Muscle of leg (tissue), 3 donors: ENCODE measurements at regions not wholly inside any gene's neighbourhood (a gene's known extent, or its start where the extent isn't known, plus 50 kb on each side); places are given as distances from the start of the nearest gene placed in this dataset.

Source experiments
- DNase-seq: peaks from one replicate; pipeline ENCODE4 v3.0.0; 2013
- H3K27ac ChIP-seq: one replicate; pipeline ENCODE4 v1.5.1; 2013; ENCODE audit warnings: mild to moderate bottlenecking, low read length, control low read depth
- H3K27me3 ChIP-seq: one replicate; pipeline ENCODE4 v1.6.1; 2013; ENCODE audit warnings: low read length; ENCODE audit not compliant: control insufficient read depth, insufficient read depth
- H3K36me3 ChIP-seq: one replicate; pipeline ENCODE4 v1.6.1; 2013; ENCODE audit warnings: low read length; ENCODE audit not compliant: control insufficient read depth, insufficient read depth
- H3K4me1 ChIP-seq: one replicate; pipeline ENCODE4 v1.6.1; 2013; ENCODE audit warnings: low read length; ENCODE audit not compliant: control insufficient read depth, insufficient read depth
- H3K4me3 ChIP-seq: one replicate; pipeline ENCODE4 v1.5.1; 2013; ENCODE audit warnings: low read length, control low read depth
- H3K9me3 ChIP-seq: replicated peaks from 2 replicates; pipeline ENCODE4 v1.6.1; 2013; ENCODE audit warnings: low read depth, low read length; ENCODE audit not compliant: control insufficient read depth
- WGBS: methylation state at CpG from one replicate; pipeline ENCODE4 v1.1.5; 2013; ENCODE audit warnings: missing lambda C conversion rate; ENCODE audit not compliant: insufficient coverage; 5-methylcytosine and 5-hydroxymethylcytosine counted together

DNA sequence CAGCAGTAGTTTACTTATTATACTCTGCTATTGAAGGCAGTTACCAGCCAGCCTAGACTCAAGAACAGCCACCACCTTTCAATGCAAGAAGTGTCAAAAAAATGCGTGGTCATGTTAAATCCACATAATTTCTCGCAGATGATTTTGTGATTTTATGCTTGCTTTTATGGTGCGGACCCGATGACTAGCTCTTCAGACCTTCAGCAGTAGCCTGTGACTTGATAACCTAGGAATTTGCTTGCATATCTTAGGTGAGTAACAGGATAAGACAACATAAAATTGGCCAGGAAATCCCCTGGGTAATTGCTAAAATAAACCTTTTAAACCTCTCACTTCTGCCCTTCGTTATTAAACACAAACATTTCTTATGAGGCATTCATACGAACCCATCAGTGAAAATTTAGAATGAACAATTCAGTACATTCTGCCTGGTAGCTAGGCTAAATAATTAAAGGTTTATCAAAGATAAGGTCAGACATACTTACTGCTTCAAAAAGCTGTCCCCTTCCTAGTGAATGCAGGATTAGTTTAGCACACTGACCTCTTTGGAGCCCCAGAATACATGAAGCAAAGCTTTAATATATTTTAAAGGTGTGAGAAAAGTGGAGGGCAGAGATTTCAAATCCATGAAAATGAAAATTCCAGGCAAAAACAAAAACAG is 798.8 kb downstream of the OTOL1 start:
- DNase-seq: no peak
- no peak overlapping the region for H3K4me3 ChIP-seq
- H3K9me3 ChIP-seq: no peaks in the 10 kb centered on the region
- H3K27me3 ChIP-seq: no peaks in the 10 kb centered on the region
- H3K27ac ChIP-seq: no peak overlapping the region
- WGBS: 73% methylated on average over 4 of the region's 6 CpGs
- no peaks in the 10 kb centered on the region for H3K4me1 ChIP-seq
- no peaks in the 10 kb centered on the region for H3K36me3 ChIP-seq

GRCh38 chr3:162302983-162303624 is 806.5 kb downstream of the OTOL1 start:
- no peak overlapping the region for H3K4me3 ChIP-seq
- no peaks in the 10 kb centered on the region for H3K9me3 ChIP-seq
- no peaks in the 10 kb centered on the region for H3K36me3 ChIP-seq
- 80% methylated on average over 2 of the region's 5 CpGs for WGBS
- no peak overlapping the region for H3K27ac ChIP-seq
- DNase-seq: no peak
- no peaks in the 10 kb centered on the region for H3K27me3 ChIP-seq
- H3K4me1 ChIP-seq: no peaks in the 10 kb centered on the region

GRCh38 chr3:162317046-162317445 is 820.4 kb downstream of the OTOL1 start:
- H3K36me3 ChIP-seq: no peaks in the 10 kb centered on the region
- WGBS: 100% methylated on average over 1 of the region's 2 CpGs
- H3K9me3 ChIP-seq: peaks cover 3% of the 10 kb centered on the region
- no peak overlapping the region for H3K4me3 ChIP-seq
- no peak for DNase-seq
- no peaks in the 10 kb centered on the region for H3K27me3 ChIP-seq
- no peaks in the 10 kb centered on the region for H3K4me1 ChIP-seq
- H3K27ac ChIP-seq: no peak overlapping the region

DNA sequence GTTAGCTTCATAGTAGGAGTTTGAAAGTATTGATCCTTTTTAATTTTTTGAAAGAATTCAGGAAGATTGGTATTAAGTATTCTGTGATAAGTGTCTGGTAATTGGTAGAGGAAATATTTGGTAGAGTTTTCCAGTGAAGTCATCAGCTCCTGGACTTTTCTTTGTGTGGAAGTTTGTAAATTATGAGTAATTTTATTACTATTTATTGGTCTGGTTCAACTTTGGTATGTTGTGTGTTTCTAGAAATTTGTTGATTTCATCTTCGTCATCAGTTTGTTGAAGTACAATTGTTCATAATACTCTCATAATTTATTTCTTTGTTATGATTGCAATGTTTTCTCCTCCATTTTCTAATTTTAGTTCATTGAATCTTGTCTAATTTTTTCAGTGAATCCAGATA is 832.0 kb downstream of the OTOL1 start:
- no peak for DNase-seq
- no CpG with 5 or more reads among the region's 1 CpG for WGBS
- Histone ChIP-seq H3K9me3 (no peaks in the 10 kb centered on the region), H3K4me3 (no peak overlapping the region), H3K36me3 (no peaks in the 10 kb centered on the region), H3K27ac (no peak overlapping the region), H3K27me3 (no peaks in the 10 kb centered on the region), H3K4me1 (no peaks in the 10 kb centered on the region)

DNA sequence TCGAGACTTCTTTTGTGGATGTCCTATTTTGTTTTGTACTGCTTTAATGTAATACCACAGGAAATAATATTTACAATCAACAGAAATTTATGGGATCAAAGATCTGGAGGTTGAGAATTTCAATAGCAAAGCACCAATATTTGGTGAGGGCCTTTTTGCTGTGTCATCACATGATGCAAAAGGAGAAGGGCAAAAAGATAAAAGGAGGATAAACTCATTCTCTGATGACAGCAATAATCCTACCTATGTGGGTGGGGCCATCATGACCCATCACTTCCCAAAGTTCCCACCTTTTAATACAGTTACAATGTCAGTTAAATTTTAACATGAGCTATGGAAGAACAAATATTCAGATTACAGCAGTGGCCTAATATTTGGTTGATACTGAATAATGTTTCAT is 832.9 kb downstream of the OTOL1 start:
- no CpG with 5 or more reads among the region's 1 CpG for WGBS
- Histone ChIP-seq H3K4me3 (no peak overlapping the region), H3K27me3 (no peaks in the 10 kb centered on the region), H3K9me3 (peaks cover 3% of the 10 kb centered on the region), H3K4me1 (no peaks in the 10 kb centered on the region), H3K27ac (no peak overlapping the region), H3K36me3 (no peaks in the 10 kb centered on the region)
- DNase-seq: no peak

DNA sequence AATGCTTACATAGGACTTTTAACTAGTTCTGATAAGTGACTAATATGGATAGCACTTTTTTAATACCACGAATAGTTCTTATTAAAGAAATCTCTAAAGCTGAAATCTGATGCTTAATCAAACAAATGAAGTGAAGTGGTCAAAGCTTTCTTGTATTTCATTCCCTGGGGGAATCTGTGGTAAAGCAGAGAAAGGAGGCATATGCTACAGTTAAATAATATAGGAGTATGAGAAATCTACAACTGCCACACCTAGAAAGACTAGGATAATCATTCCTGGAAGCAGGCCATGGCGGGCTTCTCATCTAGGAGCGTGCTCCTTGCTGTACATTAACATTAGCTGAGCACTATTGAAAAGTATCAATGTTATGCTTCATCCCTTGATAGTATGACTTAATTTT is 835.7 kb downstream of the OTOL1 start:
- H3K27ac ChIP-seq: no peak overlapping the region
- no peaks in the 10 kb centered on the region for H3K36me3 ChIP-seq
- no peaks in the 10 kb centered on the region for H3K4me1 ChIP-seq
- no peak for DNase-seq
- no peak overlapping the region for H3K4me3 ChIP-seq
- peaks cover 5% of the 10 kb centered on the region for H3K9me3 ChIP-seq
- no CpG with 5 or more reads among the region's 3 CpGs for WGBS
- no peaks in the 10 kb centered on the region for H3K27me3 ChIP-seq

- H3K4me1 ChIP-seq: no peaks in the 10 kb centered on the region
- H3K9me3 ChIP-seq: peaks cover 5% of the 10 kb centered on the region
- H3K27ac ChIP-seq: no peak overlapping the region
- no peaks in the 10 kb centered on the region for H3K36me3 ChIP-seq
- 73% methylated on average over 3 of the region's 3 CpGs for whole genome bisulfite sequencing
- no peak overlapping the region for H3K4me3 ChIP-seq
- DNase-seq: no peak
- H3K27me3 ChIP-seq: no peaks in the 10 kb centered on the region
Measured at GRCh38 chr3:162334537-162334936, 837.9 kb downstream of the OTOL1 start.

DNA sequence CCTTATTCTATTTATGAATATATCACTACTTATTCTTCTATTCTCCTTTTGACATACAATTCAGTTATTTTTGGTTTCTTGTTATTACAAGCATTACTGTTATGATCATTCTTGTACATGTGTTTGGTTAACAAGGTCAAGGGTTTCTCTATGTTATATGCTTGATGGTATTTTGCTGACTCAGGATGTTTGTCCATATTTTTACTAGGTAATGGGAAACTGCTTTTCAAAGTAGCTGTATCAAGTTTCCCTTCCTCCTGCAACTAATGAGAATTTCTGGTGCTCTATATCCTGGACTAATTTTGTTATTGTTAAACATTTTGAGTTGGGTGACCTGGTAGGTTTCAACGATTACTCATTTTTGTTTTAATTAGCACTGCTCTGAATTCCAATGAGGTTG is 841.0 kb downstream of the OTOL1 start:
- Histone ChIP-seq H3K27me3 (no peaks in the 10 kb centered on the region), H3K36me3 (no peaks in the 10 kb centered on the region), H3K4me1 (no peaks in the 10 kb centered on the region), H3K4me3 (no peak overlapping the region), H3K27ac (no peak overlapping the region), H3K9me3 (peaks cover 5% of the 10 kb centered on the region)
- peak; percentile 2 for DNase-seq
- no CpG with 5 or more reads among the region's 1 CpG for WGBS

DNA sequence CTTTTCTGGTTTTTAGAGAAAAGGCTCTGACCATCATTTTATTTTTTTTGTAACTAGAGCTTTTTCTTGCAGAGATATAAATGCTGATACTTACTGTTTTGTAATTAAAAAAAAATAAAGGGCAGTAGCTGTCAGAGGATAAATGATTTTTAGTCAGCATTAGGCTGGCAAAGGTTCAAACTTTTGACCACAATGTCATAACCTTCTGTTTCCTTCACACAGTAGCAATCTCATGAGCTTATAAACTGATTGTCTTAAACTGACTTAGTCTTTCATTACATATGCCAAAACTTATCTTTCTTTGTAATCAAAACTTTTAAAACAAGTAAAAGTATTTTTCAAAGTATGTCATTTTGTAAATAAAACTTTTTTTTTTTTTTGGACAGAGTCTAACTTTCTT is 841.9 kb downstream of the OTOL1 start:
- Histone ChIP-seq H3K27me3 (no peaks in the 10 kb centered on the region), H3K27ac (no peak overlapping the region), H3K4me1 (no peaks in the 10 kb centered on the region), H3K36me3 (no peaks in the 10 kb centered on the region), H3K9me3 (peaks cover 5% of the 10 kb centered on the region), H3K4me3 (no peak overlapping the region)
- DNase-seq: no peak

DNA sequence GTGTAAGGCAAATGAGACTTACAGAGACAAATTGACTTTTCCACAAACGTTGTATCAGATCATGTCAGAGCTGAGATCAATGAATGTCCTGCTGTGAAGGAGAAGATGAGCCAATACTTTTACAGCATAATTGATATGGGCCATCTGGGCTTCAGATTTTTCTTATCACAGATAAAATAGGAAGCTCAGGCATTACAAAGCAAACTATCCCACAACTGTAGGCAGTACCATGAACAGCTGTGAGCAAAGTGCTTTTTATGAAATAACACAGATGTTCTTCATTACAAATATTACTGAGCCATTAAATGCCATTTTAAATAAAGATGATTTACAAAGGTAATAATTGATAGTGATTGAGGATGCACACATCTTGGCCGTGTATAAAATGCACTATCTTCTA is 852.3 kb downstream of the OTOL1 start:
- no peak overlapping the region for H3K27ac ChIP-seq
- no peaks in the 10 kb centered on the region for H3K4me1 ChIP-seq
- no CpG with 5 or more reads among the region's 2 CpGs for WGBS
- no peaks in the 10 kb centered on the region for H3K27me3 ChIP-seq
- no peak for DNase-seq
- H3K36me3 ChIP-seq: no peaks in the 10 kb centered on the region
- H3K4me3 ChIP-seq: no peak overlapping the region
- no peaks in the 10 kb centered on the region for H3K9me3 ChIP-seq

- no peaks in the 10 kb centered on the region for H3K4me1 ChIP-seq
- H3K4me3 ChIP-seq: no peak overlapping the region
- no peaks in the 10 kb centered on the region for H3K9me3 ChIP-seq
- H3K27me3 ChIP-seq: no peaks in the 10 kb centered on the region
- H3K36me3 ChIP-seq: no peaks in the 10 kb centered on the region
- DNase-seq: no peak
- 63% methylated on average over 1 of the region's 2 CpGs for WGBS
- no peak overlapping the region for H3K27ac ChIP-seq
Measured at GRCh38 chr3:162353414-162353813, 856.8 kb downstream of the OTOL1 start.
